Stimulated activated CD4-positive, alpha-beta T cell treated with anti-CD3 and anti-CD28 coated beads, Interleukin-4, amount 100 ng/mL, for 4 hours (primary cell): ENCODE measurements at regions not wholly inside any gene's neighbourhood (a gene's known extent, or its start where the extent isn't known, plus 50 kb on each side); places are given as distances from the start of the nearest gene placed in this dataset.

Experiments used
- DNase-seq, 2 experiments: peaks; one replicate each; pipeline ENCODE4 v3.0.0-alpha.2; 2020

- DNase-seq: no peak
Measured at GRCh38 chrX:155679715-155680114, 67.0 kb upstream of the TMLHE start.

GRCh38 chrX:155673338-155673737, 60.6 kb upstream of the TMLHE start:
- no peak for DNase-seq

- no peak for DNase-seq
Measured at GRCh38 chrX:155666741-155667140, 54.0 kb upstream of the TMLHE start.
